Activated CD8-positive, alpha-beta T cell treated with anti-CD3 and anti-CD28 coated beads for 36 hours (primary cell): ENCODE measurements at regions not wholly inside any gene's neighbourhood (a gene's known extent, or its start where the extent isn't known, plus 50 kb on each side); places are given as distances from the start of the nearest gene placed in this dataset.
A peak's percentile ranks its signal among the peaks of the same experiment; 100 is the strongest.

Experiments used
- ATAC-seq: fragments of 200-7000 bp; cut with Tn5 transposase; one replicate; pipeline ENCODE4 v1.10.0; 2021; ENCODE audit warnings: mild to moderate bottlenecking, moderate library complexity
- CTCF ChIA-PET: fragments of 350-600 bp; sonication (Branson Sonifier 250); formaldehyde crosslinking; loops from one replicate; lab custom pipeline; 2021; ENCODE audit warnings: antibody characterized with exemption; lab: Charles Lee
- POLR2A ChIA-PET: fragments of 350-600 bp; sonication (Branson Sonifier 250); formaldehyde crosslinking; loops from one replicate; lab custom pipeline; 2021; ENCODE audit warnings: antibody characterized with exemption; lab: Charles Lee
- DNase-seq: peaks from one replicate; pipeline ENCODE4 v3.0.0-alpha.2; 2020
- H3K27ac Mint-ChIP-seq: one replicate; pipeline ENCODE4 v1.8.0; 2021; ENCODE audit warnings: mild to moderate bottlenecking, mixed read lengths
- H3K27me3 Mint-ChIP-seq: one replicate; pipeline ENCODE4 v1.8.0; 2021; ENCODE audit warnings: mixed read lengths
- H3K36me3 Mint-ChIP-seq: one replicate; pipeline ENCODE4 v1.8.0; 2021; ENCODE audit warnings: low read depth, mixed read lengths
- H3K4me1 Mint-ChIP-seq: one replicate; pipeline ENCODE4 v1.8.0; 2021; ENCODE audit warnings: low read depth, mixed read lengths
- H3K4me3 Mint-ChIP-seq: one replicate; pipeline ENCODE4 v1.8.0; 2021; ENCODE audit warnings: mild to moderate bottlenecking, moderate library complexity, mixed read lengths
- H3K9me3 Mint-ChIP-seq: one replicate; pipeline ENCODE4 v1.8.0; 2021; ENCODE audit warnings: mixed read lengths
- CTCF ChIP-seq: fragments of 200-600 bp; IDR thresholded peaks from one replicate; pipeline ENCODE4 v1.8.0; 2022; ENCODE audit warnings: antibody characterized with exemption, mild to moderate bottlenecking
- intact Hi-C: fragments of 100-400 bp; cut with micrococcal nuclease; formaldehyde crosslinking; loops from one replicate; pipeline ENCODE4 v1.10.0; 2022

GRCh38 chr13:44140888-44141724 lies 232.5 kb upstream of the SERP2 start:
- H3K4me1 Mint-ChIP-seq = peaks cover 20% of the 10 kb centered on the region
- H3K27me3 Mint-ChIP-seq = peaks cover 2% of the 10 kb centered on the region
- peak overlapping the region; percentile 88 for H3K4me3 Mint-ChIP-seq
- no peak for TF ChIP-seq CTCF
- H3K9me3 Mint-ChIP-seq = no peaks in the 10 kb centered on the region
- CTCF ChIA-PET = interaction anchor here (1.4 kb wide), 1 partner anchor 12 kb away, joined by 3 read pairs; no protein-coding TSS in a partner anchor
- no peaks in the 10 kb centered on the region for H3K36me3 Mint-ChIP-seq
- POLR2A ChIA-PET = interaction anchor here (0.5 to 1.1 kb wide), 2 partner anchors 20 to 46 kb away, joined by 3 read pairs; no protein-coding TSS in a partner anchor
- ATAC-seq = no peak
- intact Hi-C loops = loop anchor here (5.0 kb wide), 1 partner anchor 296 kb away; no protein-coding TSS in a partner anchor
- H3K27ac Mint-ChIP-seq = peak overlapping the region; percentile 89
- peak; percentile 7 for DNase-seq

- Mint-ChIP-seq H3K36me3 (no peaks in the 10 kb centered on the region), H3K4me1 (peaks cover 14% of the 10 kb centered on the region), H3K27me3 (peaks cover 2% of the 10 kb centered on the region), H3K27ac (peak overlapping the region; percentile 89), H3K9me3 (no peaks in the 10 kb centered on the region), H3K4me3 (peak overlapping the region; percentile 88)
- CTCF ChIA-PET = interaction anchor here (1.4 kb wide), 1 partner anchor 11 kb away, joined by 3 read pairs; no protein-coding TSS in a partner anchor
- ATAC-seq = peak; percentile 100
- no peak for TF ChIP-seq CTCF
- intact Hi-C loops = loop anchor here (5.0 kb wide), 1 partner anchor 295 kb away; no protein-coding TSS in a partner anchor
- POLR2A ChIA-PET = interaction anchor here (1.1 kb wide), 1 partner anchor 19 kb away, joined by 3 read pairs; no protein-coding TSS in a partner anchor
- peak; percentile 93 for DNase-seq
Measured at GRCh38 chr13:44141725-44142539, 231.7 kb upstream of the SERP2 start.

DNA sequence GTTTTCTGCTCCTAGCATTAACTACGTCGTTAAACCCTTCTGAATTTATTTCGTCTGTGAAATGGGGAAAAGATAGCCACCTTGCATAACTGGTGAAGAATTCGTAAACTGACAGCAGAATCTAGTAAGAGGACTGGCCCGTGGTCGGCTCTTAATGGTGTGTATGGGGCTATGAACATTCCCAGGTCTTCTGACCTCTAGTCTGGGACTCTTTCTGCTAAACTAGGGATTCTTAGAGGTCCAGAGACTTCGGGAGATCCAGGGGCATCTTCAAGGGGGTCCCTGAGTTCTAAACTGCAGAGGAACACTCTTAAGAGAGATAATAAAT lies 231.1 kb upstream of the SERP2 start:
- DNase-seq = no peak
- Mint-ChIP-seq H3K4me3 (peak overlapping the region; percentile 81), H3K27ac (peak overlapping the region; percentile 81), H3K4me1 (peaks cover 13% of the 10 kb centered on the region), H3K36me3 (no peaks in the 10 kb centered on the region), H3K9me3 (no peaks in the 10 kb centered on the region), H3K27me3 (peaks cover 2% of the 10 kb centered on the region)
- ChIA-PET POLR2A (interaction anchor here (1.1 kb wide), 1 partner anchor 19 kb away, joined by 3 read pairs; no protein-coding TSS in a partner anchor), CTCF (no interaction called here)
- no peak for ATAC-seq
- TF ChIP-seq CTCF = no peak
- intact Hi-C loops = loop anchor here (5.0 kb wide), 1 partner anchor 295 kb away; no protein-coding TSS in a partner anchor

DNA sequence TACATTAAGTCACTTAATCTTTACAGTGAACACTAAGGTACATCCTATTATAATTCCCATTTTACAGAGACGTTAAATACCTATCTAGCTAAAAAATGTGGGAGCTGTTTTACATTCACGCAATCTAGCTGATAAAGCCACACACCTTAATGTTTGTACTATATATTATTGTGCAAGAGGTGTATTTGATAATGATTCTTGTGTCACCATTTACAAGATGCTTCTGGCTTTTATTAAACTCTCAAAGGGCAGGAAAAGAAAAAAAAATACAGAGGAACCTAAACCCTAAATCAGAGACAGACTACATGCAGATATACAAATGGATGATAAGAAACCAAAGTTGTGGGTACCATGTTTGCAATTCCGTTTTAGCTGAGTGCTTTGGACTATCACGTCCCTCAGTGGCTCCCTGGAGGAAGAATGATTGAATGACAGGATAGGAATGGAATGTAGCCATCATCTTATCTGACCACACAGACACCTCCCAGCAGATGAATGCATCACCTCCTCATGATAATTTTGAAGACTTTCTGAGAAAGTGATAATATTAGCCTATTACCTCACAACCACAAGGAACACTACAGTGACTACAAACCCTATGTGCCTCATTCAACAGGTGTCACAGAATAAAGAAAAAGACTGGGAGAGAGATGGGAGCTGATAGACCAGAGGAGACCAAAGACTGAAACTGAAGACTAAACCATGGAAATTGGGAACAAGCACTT lies 230.5 kb upstream of the SERP2 start:
- Mint-ChIP-seq H3K9me3 (no peaks in the 10 kb centered on the region), H3K27ac (no peak overlapping the region), H3K36me3 (no peaks in the 10 kb centered on the region), H3K4me1 (peaks cover 13% of the 10 kb centered on the region), H3K4me3 (peak overlapping the region; percentile 81), H3K27me3 (peaks cover 2% of the 10 kb centered on the region)
- ChIA-PET POLR2A (no interaction called here), CTCF (interaction anchor here (0.9 to 1.1 kb wide), 2 partner anchors 26 to 294 kb away, joined by 3 read pairs; no protein-coding TSS in a partner anchor)
- no peak for TF ChIP-seq CTCF
- ATAC-seq (no peak), DNase-seq (no peak)
- intact Hi-C loops = loop anchor here (5.0 kb wide), 1 partner anchor 294 kb away; no protein-coding TSS in a partner anchor
